Amniotic stem cell (primary cell): ENCODE measurements at regions not wholly inside any gene's neighbourhood (a gene's known extent, or its start where the extent isn't known, plus 50 kb on each side); places are given as distances from the start of the nearest gene placed in this dataset.

Source experiments
- DNase-seq: peaks from one replicate; lab custom pipeline; 2025; lab: John Stamatoyannopoulos, UW

- no peak for DNase-seq
Observed at GRCh38 chr2:234768608-234769196, 183.1 kb upstream of the SH3BP4 start.

GRCh38 chr2:234765279-234765678 lies 186.5 kb upstream of the SH3BP4 start:
- no peak for DNase-seq

GRCh38 chr2:234764372-234764771 lies 187.4 kb upstream of the SH3BP4 start:
- no peak for DNase-seq

DNA sequence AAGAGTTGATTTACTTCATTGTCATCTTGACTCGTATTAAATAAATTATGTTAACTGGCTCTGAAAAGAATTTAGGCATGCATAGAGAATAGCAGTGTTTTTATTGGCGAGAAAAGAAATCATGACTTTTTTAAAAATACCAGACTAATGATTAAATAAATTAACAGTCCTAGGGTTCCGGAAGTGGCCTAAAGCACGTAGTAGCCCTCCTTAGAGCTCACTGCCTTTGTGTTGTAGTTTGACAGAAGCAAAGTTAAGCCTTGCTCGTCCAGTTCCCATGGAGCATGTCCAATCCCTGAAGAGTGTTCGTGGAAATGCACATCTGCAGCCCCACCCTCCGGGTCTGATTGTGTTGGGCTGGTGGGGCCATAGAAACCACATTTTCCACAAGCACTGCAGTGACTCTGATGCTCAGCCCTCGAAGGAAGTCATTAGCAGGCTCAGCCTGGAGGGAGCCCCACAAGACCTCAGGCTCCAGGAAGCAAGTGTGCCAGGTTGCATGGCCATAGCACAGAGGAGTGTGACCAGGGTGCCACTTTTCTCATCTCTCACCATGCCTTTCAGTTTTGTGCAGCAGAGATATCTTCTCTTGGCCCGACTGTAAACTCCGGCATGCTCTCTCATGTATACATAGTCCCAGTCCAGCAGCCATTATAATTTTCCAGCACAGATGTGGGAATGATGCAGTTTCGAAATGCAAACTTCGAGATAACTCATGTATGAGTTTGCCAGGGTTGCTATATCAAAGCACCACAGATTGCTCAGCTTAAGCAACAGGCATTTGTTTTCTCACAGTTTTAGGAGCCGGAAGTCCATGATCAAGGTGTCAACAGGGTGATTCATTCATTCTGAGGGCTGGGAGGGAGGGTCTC lies 188.6 kb upstream of the SH3BP4 start:
- no peak for DNase-seq

GRCh38 chr2:234761910-234762309 lies 189.9 kb upstream of the SH3BP4 start:
- DNase-seq, result no peak

GRCh38 chr2:234754126-234754525 lies 197.7 kb upstream of the SH3BP4 start:
- DNase-seq, result no peak

GRCh38 chr2:234753701-234754100 lies 198.1 kb upstream of the SH3BP4 start:
- no peak for DNase-seq

DNA sequence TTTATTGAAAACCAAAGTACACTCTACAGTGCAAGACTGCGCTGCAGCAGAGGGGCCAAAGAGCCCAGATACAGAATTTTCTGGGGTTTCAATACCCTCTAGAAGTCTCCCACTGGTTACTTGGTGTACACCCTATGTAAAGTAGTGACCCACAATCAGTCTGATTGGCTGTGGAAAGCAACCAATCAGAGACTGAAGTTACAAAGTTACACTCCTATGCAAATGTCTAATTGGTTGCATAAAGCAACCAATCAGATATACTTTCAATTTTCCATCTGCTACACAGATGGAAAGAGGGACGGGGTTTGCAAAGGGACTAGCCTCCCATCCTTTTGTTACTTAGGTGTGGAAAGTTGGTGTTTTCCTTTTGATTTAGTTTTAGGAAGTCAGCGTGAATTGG lies 198.9 kb upstream of the SH3BP4 start:
- no peak for DNase-seq

DNA sequence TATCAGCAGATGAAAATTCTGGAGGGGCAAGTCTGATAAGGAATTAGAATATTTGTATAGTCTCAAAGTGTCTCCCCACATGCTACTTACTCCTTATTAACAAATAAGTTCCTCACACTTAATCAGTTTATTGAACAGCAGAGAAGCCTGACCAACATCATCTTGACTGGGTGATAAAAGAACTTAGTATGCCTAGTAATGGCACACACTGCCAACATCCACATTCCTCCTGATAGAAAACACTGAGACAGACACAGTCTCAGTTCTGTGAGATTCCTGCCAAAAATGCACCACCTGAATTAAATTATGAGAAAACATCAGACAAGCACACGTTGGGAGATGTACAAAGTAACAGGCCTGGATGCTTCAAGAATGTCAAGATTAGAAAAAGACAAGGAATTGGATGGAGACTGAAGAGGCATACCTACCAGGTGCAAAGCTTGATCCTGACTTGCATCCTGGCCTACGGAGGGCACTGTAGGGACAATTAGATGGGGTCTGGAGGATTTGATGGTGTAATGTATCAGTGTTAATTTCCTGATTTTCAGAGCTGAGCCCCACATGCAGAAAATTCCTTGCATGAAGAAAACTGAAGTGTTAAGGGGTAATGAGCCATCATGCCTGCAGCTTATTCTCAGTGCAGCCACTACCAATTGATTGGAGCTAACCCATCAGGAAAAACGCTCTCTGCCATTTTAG lies 200.4 kb upstream of the SH3BP4 start:
- DNase-seq, result no peak

DNA sequence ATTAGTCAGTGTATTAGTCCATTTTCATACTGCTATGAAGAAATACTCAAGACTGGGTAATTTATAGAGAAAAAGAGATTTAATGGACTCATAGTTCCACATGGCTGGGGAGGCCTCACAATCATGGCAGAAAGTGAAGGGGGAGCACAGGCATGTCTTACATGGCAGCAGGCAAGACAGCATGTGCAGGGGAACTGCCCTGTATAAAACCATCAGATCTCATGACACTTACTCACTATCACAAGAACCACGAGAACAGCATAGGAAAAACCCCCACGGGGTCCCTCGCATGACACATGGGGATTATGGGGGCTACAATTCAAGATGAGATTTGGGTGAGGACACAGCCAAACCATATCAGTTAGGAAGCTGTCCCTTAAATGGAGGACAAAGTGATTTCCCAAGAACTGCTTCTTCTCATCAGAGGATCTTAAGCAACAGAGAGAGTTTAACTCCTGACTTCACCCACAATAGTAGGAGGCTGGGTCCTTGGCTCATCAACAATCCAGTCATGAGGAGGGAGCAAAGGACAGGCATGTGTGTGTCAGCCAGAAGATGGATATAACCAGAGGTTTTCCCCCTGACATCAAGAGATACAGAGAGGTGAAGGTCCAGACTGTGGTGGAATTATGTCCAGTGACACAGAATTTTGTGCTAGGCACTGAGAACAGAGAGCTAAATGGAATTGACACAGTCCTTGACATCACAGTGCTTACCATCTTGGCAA lies 203.8 kb upstream of the SH3BP4 start:
- DNase-seq, result no peak

- no peak for DNase-seq
Observed at GRCh38 chr2:234747032-234747431, 204.8 kb upstream of the SH3BP4 start.

DNA sequence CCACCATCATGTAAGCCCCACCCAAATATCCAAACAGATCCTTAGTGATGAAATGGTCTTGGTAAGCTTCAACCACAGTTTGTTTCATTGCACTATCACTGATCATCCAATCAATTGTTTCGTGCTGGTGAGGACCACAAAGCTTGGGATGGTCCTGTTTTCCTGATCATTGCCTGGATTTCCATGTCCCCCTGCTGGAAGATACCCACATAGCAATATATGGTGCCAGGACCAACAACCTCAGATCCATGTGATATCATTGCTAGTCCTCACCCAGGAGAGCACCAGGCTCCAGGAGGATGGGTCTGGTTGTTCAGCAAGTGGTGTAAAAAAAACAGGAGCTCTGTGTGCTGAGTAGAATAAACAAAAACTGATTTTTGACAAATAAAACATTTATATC lies 206.5 kb upstream of the SH3BP4 start:
- DNase-seq, result no peak

GRCh38 chr2:234741976-234742375 lies 209.8 kb upstream of the SH3BP4 start:
- no peak for DNase-seq

DNA sequence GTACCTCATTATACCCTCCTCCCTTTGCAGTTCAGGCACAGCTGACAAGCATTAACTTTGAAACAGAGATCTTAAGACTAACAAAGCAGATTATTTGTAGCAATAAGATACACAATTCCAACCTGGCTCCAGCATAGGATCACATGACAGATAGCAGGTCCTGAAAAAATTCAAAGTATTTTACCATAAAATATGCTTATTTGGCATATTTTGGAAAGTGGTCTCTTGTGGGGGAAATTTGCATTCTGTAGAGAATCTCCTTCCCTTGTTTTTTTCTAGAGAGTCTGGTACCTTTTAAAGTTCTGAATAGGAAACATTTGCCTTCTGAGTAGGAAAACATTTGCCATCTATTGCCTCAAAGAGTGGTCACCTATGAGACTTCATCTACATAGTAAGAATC lies 212.8 kb upstream of the SH3BP4 start:
- DNase-seq, result no peak

DNA sequence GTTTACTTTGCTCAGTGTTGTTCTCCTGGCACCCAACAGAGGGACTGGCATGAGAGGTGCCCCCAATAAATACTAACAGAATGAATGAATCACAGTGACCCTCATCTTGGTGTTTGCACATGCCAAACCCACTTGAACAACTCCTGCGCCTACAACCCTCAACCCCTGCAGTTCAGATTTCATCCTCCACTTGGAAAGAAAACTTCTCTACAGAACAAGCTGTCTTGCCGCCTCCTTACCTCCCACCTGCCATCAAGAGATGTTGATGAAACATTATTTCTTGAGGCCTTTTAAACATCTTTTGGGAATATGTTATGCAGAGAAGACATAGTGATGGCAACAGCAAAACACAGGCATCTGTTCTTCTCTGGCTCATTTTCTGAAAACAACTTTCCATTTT lies 216.0 kb upstream of the SH3BP4 start:
- DNase-seq, result no peak

GRCh38 chr2:234733795-234734600 lies 217.8 kb upstream of the SH3BP4 start:
- no peak for DNase-seq

- no peak for DNase-seq
Observed at GRCh38 chr2:234733093-234733489, 218.7 kb upstream of the SH3BP4 start.

- DNase-seq, result no peak
Observed at GRCh38 chr2:234732404-234733092, 219.3 kb upstream of the SH3BP4 start.

DNA sequence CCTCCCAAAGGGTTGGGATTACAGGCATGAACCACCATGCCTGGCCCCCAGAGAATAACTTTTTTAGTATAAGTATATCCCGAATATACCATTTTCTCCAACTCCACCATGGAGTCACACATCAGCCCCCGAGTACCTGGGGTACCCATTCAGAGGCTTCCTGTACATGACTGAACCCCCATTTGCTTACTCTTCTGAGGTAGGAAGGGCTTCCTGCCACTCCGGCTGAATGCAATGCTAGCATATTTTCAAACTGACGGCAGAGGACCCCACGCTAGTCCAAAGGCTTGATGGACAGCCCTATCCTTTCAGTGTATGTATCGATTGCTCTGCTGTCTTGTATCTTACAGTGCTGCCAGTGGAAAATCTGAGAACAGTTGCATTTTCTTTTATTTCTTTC lies 220.6 kb upstream of the SH3BP4 start:
- no peak for DNase-seq

DNA sequence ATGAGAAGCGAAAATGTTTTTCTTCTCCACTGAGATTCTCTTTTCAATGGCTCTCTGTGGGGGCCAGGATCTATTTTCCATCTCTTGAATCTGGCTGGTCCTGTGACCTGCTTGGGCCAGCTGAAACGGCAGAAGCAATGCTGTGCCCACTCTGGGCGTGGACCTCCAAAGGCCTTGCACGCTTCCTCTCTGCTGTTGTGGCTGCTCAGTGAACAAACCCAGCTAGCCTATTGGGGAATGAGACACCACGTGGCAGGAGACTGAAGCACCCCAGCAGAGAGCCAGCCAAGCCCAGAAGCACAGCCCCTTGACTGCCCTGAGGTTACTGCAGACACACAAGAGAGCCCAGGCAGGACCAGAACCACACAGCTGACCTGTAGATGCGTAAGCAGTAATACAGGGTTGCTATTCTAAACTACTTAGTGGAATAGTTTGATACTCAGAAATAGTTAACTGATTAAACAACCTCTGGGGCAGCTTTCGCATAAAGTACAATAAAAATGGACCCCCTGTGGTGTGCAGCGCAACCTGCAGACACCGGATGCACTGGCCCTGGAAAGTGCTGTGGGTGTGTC lies 221.7 kb upstream of the SH3BP4 start:
- DNase-seq, result no peak
